IMR-90 (cell line): ENCODE measurements at regions not wholly inside any gene's neighbourhood (a gene's known extent, or its start where the extent isn't known, plus 50 kb on each side); places are given as distances from the start of the nearest gene placed in this dataset.

Experiments
- ATAC-seq: fragments of 200-7000 bp; cut with Tn5 transposase; 2 replicates; pipeline ENCODE4 v1.9.1; 2020; ENCODE audit warnings: low read depth, mild to moderate bottlenecking, moderate library complexity
- BruUV-seq: library from RNA; stranded (reverse); fragments of 400-500 nt; replicated peaks from 2 replicates; lab custom pipeline; 2021; lab: Mats Ljungman, UMichigan
- CTCF ChIA-PET: fragments of 300-600 bp; formaldehyde crosslinking; extraction: SDS; loops from one replicate; lab custom pipeline; 2021; ENCODE audit warnings: antibody characterized with exemption; lab: Yijun Ruan, JAX
- POLR2A ChIA-PET: fragments of 300-600 bp; sonication (Branson Sonifier 250); formaldehyde crosslinking; loops from one replicate; lab custom pipeline; 2022; ENCODE audit warnings: antibody characterized with exemption; ENCODE audit not compliant: unreplicated experiment; lab: Charles Lee
- DNase-seq: peaks from one replicate; pipeline ENCODE4 v3.0.0; 2013
- H2AFZ ChIP-seq: replicated peaks from 2 replicates; pipeline ENCODE3; 2013; ENCODE audit warnings: low read length, mild to moderate bottlenecking; ENCODE audit not compliant: poor library complexity
- H2AK5ac ChIP-seq: 2 replicates; pipeline ENCODE4 v1.6.1; 2013; ENCODE audit warnings: low read depth, low read length, inconsistent platforms
- H2AK9ac ChIP-seq: replicated peaks from 2 replicates; pipeline ENCODE3; 2013; ENCODE audit warnings: mild to moderate bottlenecking, low read depth, low read length, moderate library complexity; ENCODE audit not compliant: poor library complexity
- H2BK120ac ChIP-seq: 2 replicates; pipeline ENCODE4 v1.6.1; 2013; ENCODE audit warnings: low read depth, low read length, inconsistent platforms
- H2BK15ac ChIP-seq: 3 replicates; pipeline ENCODE4 v1.6.1; 2013; ENCODE audit warnings: low read depth, low read length, inconsistent platforms
- H2BK20ac ChIP-seq: 2 replicates; pipeline ENCODE4 v1.6.1; 2013; ENCODE audit warnings: low read depth, mild to moderate bottlenecking, inconsistent platforms, low read length, moderate library complexity
- H2BK5ac ChIP-seq: 2 replicates; pipeline ENCODE4 v1.6.1; 2013; ENCODE audit warnings: mild to moderate bottlenecking, low read depth, low read length, inconsistent platforms; ENCODE audit not compliant: poor library complexity, severe bottlenecking
- H3K14ac ChIP-seq: replicated peaks from 2 replicates; pipeline ENCODE4 v1.6.1; 2013; ENCODE audit warnings: low read depth, low read length, inconsistent platforms
- H3K18ac ChIP-seq: 2 replicates; pipeline ENCODE4 v1.6.1; 2013; ENCODE audit warnings: low read depth, low read length, control low read depth
- H3K23ac ChIP-seq: 2 replicates; pipeline ENCODE4 v1.6.1; 2013; ENCODE audit warnings: low read depth, low read length, inconsistent platforms
- H3K27ac ChIP-seq: 2 replicates; pipeline ENCODE4 v1.5.1; 2013; ENCODE audit warnings: mild to moderate bottlenecking, control low read depth, low read length; ENCODE audit not compliant: insufficient read depth
- H3K27me3 ChIP-seq: 2 replicates; pipeline ENCODE4 v1.6.1; 2013; ENCODE audit warnings: low read length; ENCODE audit not compliant: control insufficient read depth, insufficient read depth
- H3K36me3 ChIP-seq: 2 replicates; pipeline ENCODE4 v1.6.1; 2013; ENCODE audit warnings: low read length, mixed read lengths; ENCODE audit not compliant: control insufficient read depth, insufficient read depth
- H3K4ac ChIP-seq: 2 replicates; pipeline ENCODE4 v1.6.1; 2013; ENCODE audit warnings: low read depth, low read length, inconsistent platforms
- H3K4me1 ChIP-seq: 2 replicates; pipeline ENCODE4 v1.6.1; 2013; ENCODE audit warnings: low read length, mixed read lengths; ENCODE audit not compliant: control insufficient read depth, insufficient read depth
- H3K4me2 ChIP-seq: 2 replicates; pipeline ENCODE4 v1.6.1; 2013; ENCODE audit warnings: low read depth, mild to moderate bottlenecking, control low read depth, low read length, moderate library complexity
- H3K4me3 ChIP-seq: 2 replicates; pipeline ENCODE4 v1.5.1; 2013; ENCODE audit warnings: low read depth, mild to moderate bottlenecking, control low read depth, low read length, moderate library complexity; ENCODE audit not compliant: insufficient read depth
- H3K56ac ChIP-seq: 2 replicates; pipeline ENCODE4 v1.6.1; 2013; ENCODE audit warnings: low read length, inconsistent platforms; ENCODE audit not compliant: insufficient read depth; ENCODE audit errors: extremely low read depth
- H3K79me1 ChIP-seq, 2 experiments: 2 replicates each; pipeline ENCODE4 v1.6.1; 2013; ENCODE audit warnings: low read length in 2 of 2, inconsistent platforms in 1 of 2, low read depth in 1 of 2
- H3K9ac ChIP-seq: 2 replicates; pipeline ENCODE4 v1.6.1; 2013; ENCODE audit warnings: low read depth, low read length, control low read depth
- H3K9me1 ChIP-seq: 2 replicates; pipeline ENCODE4 v1.6.1; 2013; ENCODE audit warnings: low read length, inconsistent platforms; ENCODE audit not compliant: insufficient read depth
- H3K9me3 ChIP-seq: 2 replicates; pipeline ENCODE4 v1.6.1; 2013; ENCODE audit warnings: low read length; ENCODE audit not compliant: control insufficient read depth, insufficient read depth
- H4K20me1 ChIP-seq: 2 replicates; pipeline ENCODE4 v1.6.1; 2013; ENCODE audit warnings: low read length, inconsistent platforms; ENCODE audit not compliant: insufficient read depth
- H4K5ac ChIP-seq: 2 replicates; pipeline ENCODE4 v1.6.1; 2013; ENCODE audit warnings: mild to moderate bottlenecking, low read depth, low read length, control low read depth
- H4K8ac ChIP-seq, 2 experiments: 2 replicates each; pipeline ENCODE4 v1.6.1; 2013; ENCODE audit warnings: low read depth in 2 of 2, low read length in 2 of 2, control low read depth in 1 of 2, inconsistent platforms in 1 of 2
- H4K91ac ChIP-seq: 2 replicates; pipeline ENCODE4 v1.6.1; 2013; ENCODE audit warnings: low read depth, low read length, inconsistent platforms; ENCODE audit not compliant: insufficient read depth
- BHLHE40 ChIP-seq: fragments of 150-350 bp; IDR thresholded peaks from 2 replicates; pipeline ENCODE4 v1.6.1; 2016; ENCODE audit warnings: mild to moderate bottlenecking, low read depth, low read length
- CEBPB ChIP-seq: IDR thresholded peaks from 2 replicates; pipeline ENCODE4 v1.6.1; 2012; ENCODE audit warnings: low read depth, low read length, improper control_type of control experiment
- CHD1 ChIP-seq: IDR thresholded peaks from 2 replicates; pipeline ENCODE4 v1.6.1; 2012; ENCODE audit warnings: low read depth, low read length, improper control_type of control experiment
- FOS ChIP-seq: fragments of 150-350 bp; IDR thresholded peaks from 2 replicates; pipeline ENCODE4 v1.6.1; 2016; ENCODE audit warnings: low read depth, low read length
- MAFK ChIP-seq: IDR thresholded peaks from 2 replicates; pipeline ENCODE4 v1.6.1; 2012; ENCODE audit warnings: low read depth, low read length, improper control_type of control experiment
- MAZ ChIP-seq: IDR thresholded peaks from 2 replicates; pipeline ENCODE4 v1.6.1; 2012; ENCODE audit warnings: low read depth, mild to moderate bottlenecking, low read length, improper control_type of control experiment, moderate library complexity, borderline replicate concordance
- MXI1 ChIP-seq: IDR thresholded peaks from 2 replicates; pipeline ENCODE4 v1.6.1; 2012; ENCODE audit warnings: low read depth, mild to moderate bottlenecking, low read length, moderate library complexity, borderline replicate concordance
- NFE2L2 ChIP-seq: fragments of 150-350 bp; IDR thresholded peaks from 2 replicates; pipeline ENCODE4 v1.6.1; 2016; ENCODE audit warnings: low read depth, mild to moderate bottlenecking, low read length
- POLR2A ChIP-seq: IDR thresholded peaks from 2 replicates; pipeline ENCODE4 v1.6.1; 2012; ENCODE audit warnings: mild to moderate bottlenecking, low read depth, low read length
- RAD21 ChIP-seq: IDR thresholded peaks from 2 replicates; pipeline ENCODE4 v1.6.1; 2012; ENCODE audit warnings: low read length, improper control_type of control experiment
- RCOR1 ChIP-seq: IDR thresholded peaks from 2 replicates; pipeline ENCODE4 v1.6.1; 2012; ENCODE audit warnings: mild to moderate bottlenecking, low read length, improper control_type of control experiment; ENCODE audit not compliant: insufficient replicate concordance
- RFX5 ChIP-seq: IDR thresholded peaks from 2 replicates; pipeline ENCODE4 v1.8.0; 2012; ENCODE audit warnings: low read depth, mild to moderate bottlenecking, low read length, moderate library complexity
- SMC3 ChIP-seq: fragments of 150-350 bp; IDR thresholded peaks from 2 replicates; pipeline ENCODE4 v1.6.1; 2016; ENCODE audit warnings: low read depth, mild to moderate bottlenecking, antibody characterized with exemption, low read length, moderate library complexity
- WGBS, 2 experiments: methylation state at CpG; one replicate each; pipeline versions ENCODE4 v1.1.5 to v1.1.7; 2013; ENCODE audit warnings: missing lambda C conversion rate in 2 of 2; ENCODE audit not compliant: insufficient read length in 1 of 2; ENCODE audit errors: extremely low coverage in 2 of 2; 5-methylcytosine and 5-hydroxymethylcytosine counted together
- dilution Hi-C: fragments of 300-500 bp; cut with HindIII; formaldehyde crosslinking; loops from one replicate; pipeline ENCODE4 v1.14.3; 2018; ENCODE audit warnings: low sequenced_read_pairs; ENCODE audit not compliant: unreplicated experiment
- in situ Hi-C: fragments of 300-500 bp; cut with MboI; formaldehyde crosslinking; loops from 3 replicates; pipeline ENCODE4 v1.14.3; 2019; ENCODE audit warnings: low sequenced_read_pairs, inconsistent platforms, mixed read lengths
- intact Hi-C: fragments of 100-400 bp; cut with micrococcal nuclease; formaldehyde crosslinking; loops from 2 replicates; pipeline ENCODE4 v1.10.0; 2022
- TF ChIP-seq, protein P1 (sequence below): conservative IDR thresholded peaks from 2 replicates; pipeline ENCODE4 v1.5.1; 2012; ENCODE audit warnings: mild to moderate bottlenecking, low read depth, low read length, improper control_type of control experiment
- TF ChIP-seq, protein P2 (sequence below): fragments of 150-350 bp; IDR thresholded peaks from 2 replicates; pipeline ENCODE4 v1.6.1; 2016; ENCODE audit warnings: low read depth, mild to moderate bottlenecking, low read length, moderate library complexity, borderline replicate concordance
- TF ChIP-seq, protein P3 (sequence below): fragments of 150-350 bp; IDR thresholded peaks from 2 replicates; pipeline ENCODE4 v1.6.1; 2017; ENCODE audit warnings: mild to moderate bottlenecking, antibody characterized with exemption, low read length, low read depth

DNA sequence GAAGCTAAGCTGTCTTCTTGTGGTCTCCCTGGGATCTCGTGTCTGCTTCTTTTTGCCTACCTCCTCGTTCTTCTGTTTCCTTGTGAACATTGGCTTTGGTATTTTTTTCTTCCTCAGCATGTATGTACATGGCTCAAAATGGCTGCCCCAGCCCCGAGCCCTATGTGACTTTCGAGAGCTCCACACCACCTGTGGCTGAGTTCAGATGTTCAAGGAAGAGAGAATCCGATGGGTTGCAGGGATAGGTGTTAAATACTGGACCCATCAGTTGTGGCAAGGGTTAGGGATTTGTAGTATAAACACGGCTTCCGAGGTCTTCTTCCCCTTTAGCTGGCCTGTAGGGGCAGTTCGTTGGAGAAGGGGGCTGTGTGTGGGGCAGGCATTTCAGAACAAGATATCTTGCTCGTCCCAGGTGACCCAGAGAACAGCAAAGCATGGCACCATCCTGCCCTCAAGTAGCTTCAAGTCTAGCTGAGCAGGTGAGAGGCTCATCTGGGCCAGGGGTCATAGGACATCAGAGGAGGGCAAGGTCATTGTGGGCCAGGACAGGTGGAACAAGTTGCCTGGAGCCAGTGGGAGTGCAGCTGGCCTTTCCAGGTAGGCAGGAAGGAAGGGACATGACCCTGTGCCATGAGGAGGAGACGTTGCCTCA is 57.2 kb upstream of the COMTD1 start:
- ATAC-seq = no peak
- 100% methylated on average over 2 of the region's 10 CpGs; no CpG with 5 or more reads in 1 of the 2 experiments for WGBS, 2 experiments
- H3K4me3 ChIP-seq = no peak overlapping the region
- peaks cover 3% of the 10 kb centered on the region for H3K9me3 ChIP-seq
- H3K4me2 ChIP-seq = no peak overlapping the region
- H2BK120ac ChIP-seq = no peak overlapping the region
- H3K79me1 ChIP-seq = no peaks in the 10 kb centered on the region
- H3K4ac ChIP-seq = peak overlapping the region; percentile 34; the same call in 1 of the 2 replicates
- H2AFZ ChIP-seq = no peak overlapping the region
- H3K36me3 ChIP-seq = no peaks in the 10 kb centered on the region
- H4K20me1 ChIP-seq = no peaks in the 10 kb centered on the region
- H2BK20ac ChIP-seq = 0 out of 2 replicates have a peak overlapping the region, but pooled peaks have one; percentile 13
- H3K9ac ChIP-seq = no peak overlapping the region
- no TSS peak for BruUV-seq
- peak overlapping the region; percentile 67; the same call in 1 of the 2 replicates for H2AK5ac ChIP-seq
- H3K18ac ChIP-seq = no peak overlapping the region
- dilution Hi-C loops = no loop called here
- no peak overlapping the region for H3K14ac ChIP-seq
- H3K9me1 ChIP-seq = peaks cover 6% of the 10 kb centered on the region
- TF ChIP-seq, protein P1, sequence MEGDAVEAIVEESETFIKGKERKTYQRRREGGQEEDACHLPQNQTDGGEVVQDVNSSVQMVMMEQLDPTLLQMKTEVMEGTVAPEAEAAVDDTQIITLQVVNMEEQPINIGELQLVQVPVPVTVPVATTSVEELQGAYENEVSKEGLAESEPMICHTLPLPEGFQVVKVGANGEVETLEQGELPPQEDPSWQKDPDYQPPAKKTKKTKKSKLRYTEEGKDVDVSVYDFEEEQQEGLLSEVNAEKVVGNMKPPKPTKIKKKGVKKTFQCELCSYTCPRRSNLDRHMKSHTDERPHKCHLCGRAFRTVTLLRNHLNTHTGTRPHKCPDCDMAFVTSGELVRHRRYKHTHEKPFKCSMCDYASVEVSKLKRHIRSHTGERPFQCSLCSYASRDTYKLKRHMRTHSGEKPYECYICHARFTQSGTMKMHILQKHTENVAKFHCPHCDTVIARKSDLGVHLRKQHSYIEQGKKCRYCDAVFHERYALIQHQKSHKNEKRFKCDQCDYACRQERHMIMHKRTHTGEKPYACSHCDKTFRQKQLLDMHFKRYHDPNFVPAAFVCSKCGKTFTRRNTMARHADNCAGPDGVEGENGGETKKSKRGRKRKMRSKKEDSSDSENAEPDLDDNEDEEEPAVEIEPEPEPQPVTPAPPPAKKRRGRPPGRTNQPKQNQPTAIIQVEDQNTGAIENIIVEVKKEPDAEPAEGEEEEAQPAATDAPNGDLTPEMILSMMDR = no peak
- TF ChIP-seq RAD21 (no peak), MAFK (no peak), RFX5 (no peak), FOS (no peak), RCOR1 (no peak), BHLHE40 (no peak), SMC3 (no peak), POLR2A (no peak), MAZ (no peak), NFE2L2 (no peak), CHD1 (no peak), MXI1 (no peak), CEBPB (no peak)
- TF ChIP-seq, protein P2, sequence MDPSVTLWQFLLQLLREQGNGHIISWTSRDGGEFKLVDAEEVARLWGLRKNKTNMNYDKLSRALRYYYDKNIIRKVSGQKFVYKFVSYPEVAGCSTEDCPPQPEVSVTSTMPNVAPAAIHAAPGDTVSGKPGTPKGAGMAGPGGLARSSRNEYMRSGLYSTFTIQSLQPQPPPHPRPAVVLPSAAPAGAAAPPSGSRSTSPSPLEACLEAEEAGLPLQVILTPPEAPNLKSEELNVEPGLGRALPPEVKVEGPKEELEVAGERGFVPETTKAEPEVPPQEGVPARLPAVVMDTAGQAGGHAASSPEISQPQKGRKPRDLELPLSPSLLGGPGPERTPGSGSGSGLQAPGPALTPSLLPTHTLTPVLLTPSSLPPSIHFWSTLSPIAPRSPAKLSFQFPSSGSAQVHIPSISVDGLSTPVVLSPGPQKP = no peak
- TF ChIP-seq, protein P3, sequence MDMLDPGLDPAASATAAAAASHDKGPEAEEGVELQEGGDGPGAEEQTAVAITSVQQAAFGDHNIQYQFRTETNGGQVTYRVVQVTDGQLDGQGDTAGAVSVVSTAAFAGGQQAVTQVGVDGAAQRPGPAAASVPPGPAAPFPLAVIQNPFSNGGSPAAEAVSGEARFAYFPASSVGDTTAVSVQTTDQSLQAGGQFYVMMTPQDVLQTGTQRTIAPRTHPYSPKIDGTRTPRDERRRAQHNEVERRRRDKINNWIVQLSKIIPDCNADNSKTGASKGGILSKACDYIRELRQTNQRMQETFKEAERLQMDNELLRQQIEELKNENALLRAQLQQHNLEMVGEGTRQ = no peak
- no peak overlapping the region for H2BK5ac ChIP-seq
- peaks cover 24% of the 10 kb centered on the region for H3K4me1 ChIP-seq
- H4K91ac ChIP-seq = no peak overlapping the region
- CTCF ChIA-PET = no interaction called here
- no peak for DNase-seq
- H3K23ac ChIP-seq = no peak overlapping the region
- H4K5ac ChIP-seq = no peak overlapping the region
- peak overlapping the region; percentile 46 for H2AK9ac ChIP-seq
- H3K27ac ChIP-seq = no peak overlapping the region
- no peak overlapping the region for H2BK15ac ChIP-seq
- no peak overlapping the region for H4K8ac ChIP-seq
- intact Hi-C loops = no loop called here
- POLR2A ChIA-PET = no interaction called here
- no peak overlapping the region for H3K56ac ChIP-seq
- H3K27me3 ChIP-seq = no peaks in the 10 kb centered on the region; the same call in 1 of the 2 replicates
- in situ Hi-C loops = loop anchor here (10.0 kb wide), 1 partner anchor 102 kb away; no protein-coding TSS in a partner anchor
